ENCODE measurements at regions not wholly inside any gene's neighbourhood (a gene's known extent, or its start where the extent isn't known, plus 50 kb on each side); places are given as distances from the start of the nearest gene placed in this dataset.

- TF ChIP-seq CTCF (IDR thresholded peaks at IDR 0.05; ENCODE audit: extremely low read depth in 1 of 2, insufficient read depth in 1 of 2, low read depth in 1 of 2, low read length in 2 of 2) (no peak), POLR2AphosphoS5 (IDR thresholded peaks at IDR 0.05; ENCODE audit: insufficient read depth, low read depth, low read length) (no peak), POLR2A (IDR thresholded peaks at IDR 0.05; ENCODE audit: low read depth, low read length) (no peak), EZH2 (IDR thresholded peaks at IDR 0.05; ENCODE audit: borderline replicate concordance, low read depth, low read length, severe bottlenecking) (no peak), MAX (IDR thresholded peaks at IDR 0.05; ENCODE audit: insufficient read depth, insufficient read length) (no peak), MYC (IDR thresholded peaks at IDR 0.05; ENCODE audit: low read depth, low read length) (no peak), FOS (IDR thresholded peaks at IDR 0.05; ENCODE audit: borderline replicate concordance, insufficient read depth, low read length) (no peak)
Observed at GRCh38 chr11:96905143-96905542, 515.3 kb downstream of the JRKL start.

All from endothelial cell of umbilical vein (primary cell).